GM18868 (cell line): ENCODE measurements at regions not wholly inside any gene's neighbourhood (a gene's known extent, or its start where the extent isn't known, plus 50 kb on each side); places are given as distances from the start of the nearest gene placed in this dataset.

Source experiments
- ATAC-seq: cut with Tn5 transposase; IDR thresholded peaks from one replicate; pipeline ENCODE4 v1.9.1; 2021; ENCODE audit warnings: mild to moderate bottlenecking, moderate library complexity; ENCODE audit not compliant: unreplicated experiment

DNA sequence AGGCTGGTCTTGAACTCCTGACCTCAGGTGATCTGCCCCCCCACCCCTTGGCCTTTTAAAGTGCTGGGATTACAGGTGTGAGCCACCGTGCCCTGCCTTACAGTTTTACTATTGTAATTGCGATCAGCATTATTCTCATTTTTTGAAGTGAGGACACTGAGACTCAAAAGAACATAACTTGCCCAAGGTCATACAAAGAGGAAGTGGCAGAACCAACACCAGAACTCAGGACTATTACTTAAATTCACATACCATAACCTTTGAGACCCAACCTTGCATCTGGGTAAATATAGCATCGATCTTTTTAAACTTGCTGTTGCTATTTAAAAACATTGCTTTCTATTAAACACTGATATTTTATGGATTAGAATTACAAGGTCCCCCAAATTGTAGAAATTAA, 54.2 kb downstream of the FOXI1 start:
- ATAC-seq, result no peak

- ATAC-seq, result peak; percentile 86
Observed at GRCh38 chr5:170161069-170161468, 55.4 kb downstream of the FOXI1 start.

DNA sequence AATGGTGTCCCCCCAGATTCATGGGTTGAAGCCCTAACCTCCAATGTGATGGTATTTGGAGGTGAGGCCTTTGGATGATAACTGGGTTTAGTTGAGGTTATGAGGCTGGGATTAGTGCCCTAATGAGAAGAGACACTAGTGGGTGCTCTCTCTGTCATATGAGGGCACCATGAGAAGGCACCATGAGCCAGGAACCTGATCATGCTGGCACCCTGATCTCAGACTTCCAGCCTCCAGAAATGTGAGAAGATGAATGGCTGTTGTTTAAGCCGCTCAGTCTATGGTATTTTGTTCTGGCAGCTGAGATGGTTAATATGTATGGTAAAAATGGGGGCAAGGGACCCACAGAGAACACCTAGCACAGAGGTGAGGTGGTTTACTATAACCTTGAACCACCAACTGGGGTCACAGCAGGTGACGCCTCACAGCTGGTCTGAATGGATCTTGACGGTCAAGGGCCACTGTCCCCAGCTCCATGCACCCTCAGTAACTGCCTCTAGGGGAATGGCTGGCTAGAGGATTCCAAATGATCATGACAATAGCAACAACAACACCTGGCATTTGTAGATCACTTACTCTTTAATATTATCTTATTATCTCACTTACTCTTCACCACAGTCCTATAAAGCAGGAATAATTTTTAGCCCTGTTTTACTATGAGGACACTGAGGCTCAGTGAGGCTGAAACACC, 57.1 kb downstream of the FOXI1 start:
- no peak for ATAC-seq

- no peak for ATAC-seq
Observed at GRCh38 chr5:170164087-170164486, 58.4 kb downstream of the FOXI1 start.

DNA sequence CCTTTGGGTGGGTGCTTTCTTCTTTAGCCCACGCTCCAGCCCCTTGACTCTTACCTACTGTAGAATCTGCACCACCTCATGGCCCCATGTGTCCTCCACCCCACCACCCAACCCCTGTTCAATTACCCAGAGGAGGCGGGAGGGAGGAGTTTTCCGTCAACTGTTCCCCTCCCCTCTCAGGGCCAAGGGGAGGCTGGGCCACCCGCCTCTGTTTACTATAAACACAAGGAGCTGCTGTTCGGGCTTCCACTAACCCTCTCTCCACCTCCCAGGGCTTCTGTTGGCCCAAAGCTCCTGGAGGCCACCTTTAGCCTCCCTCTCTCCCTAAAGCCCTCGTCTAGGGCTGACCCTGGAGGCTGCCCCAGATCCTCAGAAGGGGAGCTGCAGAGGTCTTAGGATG, 59.2 kb downstream of the FOXI1 start:
- ATAC-seq, result no peak

GRCh38 chr5:170166101-170166500, 60.4 kb downstream of the FOXI1 start:
- no peak for ATAC-seq

DNA sequence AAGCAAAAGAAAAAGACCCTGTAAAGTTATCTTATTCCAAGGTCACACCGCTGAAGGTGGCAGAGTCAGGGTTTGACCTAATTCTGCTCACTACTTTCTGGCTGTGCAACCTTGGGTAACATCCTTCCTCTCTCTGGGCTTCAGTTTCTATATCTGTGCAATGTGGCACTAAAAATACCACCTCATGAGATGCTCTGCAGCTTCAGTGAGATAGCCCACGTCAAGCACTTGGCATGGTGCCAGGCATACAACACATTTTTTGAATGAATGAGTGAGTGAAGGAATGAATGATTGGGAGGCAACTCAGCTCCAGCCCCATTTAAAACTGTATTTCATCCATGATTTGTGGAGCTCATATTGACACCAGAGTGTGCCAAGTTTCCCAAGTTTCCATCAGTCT, 62.3 kb downstream of the FOXI1 start:
- no peak for ATAC-seq

GRCh38 chr5:170168797-170169196, 63.1 kb downstream of the FOXI1 start:
- ATAC-seq, result no peak

DNA sequence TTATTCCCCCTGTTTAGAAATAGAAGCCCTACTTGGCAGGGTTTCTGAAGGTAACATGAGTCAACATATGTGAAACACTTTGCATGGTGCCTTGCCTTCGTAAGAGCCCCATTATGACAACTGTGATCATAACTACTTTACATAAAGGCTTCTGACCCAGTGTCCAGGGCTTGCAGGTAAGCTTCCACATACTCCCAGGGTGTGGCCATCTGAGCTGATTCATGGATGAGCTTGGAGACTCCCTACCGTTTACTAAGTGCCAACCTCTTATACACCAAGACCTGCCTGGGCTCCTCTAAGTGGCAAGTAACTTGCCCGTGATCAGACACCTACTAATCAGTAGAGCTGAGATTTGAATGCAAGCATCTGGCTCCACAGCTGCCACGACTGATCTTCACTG, 62.8 kb upstream of the C5orf58 start:
- ATAC-seq, result no peak

DNA sequence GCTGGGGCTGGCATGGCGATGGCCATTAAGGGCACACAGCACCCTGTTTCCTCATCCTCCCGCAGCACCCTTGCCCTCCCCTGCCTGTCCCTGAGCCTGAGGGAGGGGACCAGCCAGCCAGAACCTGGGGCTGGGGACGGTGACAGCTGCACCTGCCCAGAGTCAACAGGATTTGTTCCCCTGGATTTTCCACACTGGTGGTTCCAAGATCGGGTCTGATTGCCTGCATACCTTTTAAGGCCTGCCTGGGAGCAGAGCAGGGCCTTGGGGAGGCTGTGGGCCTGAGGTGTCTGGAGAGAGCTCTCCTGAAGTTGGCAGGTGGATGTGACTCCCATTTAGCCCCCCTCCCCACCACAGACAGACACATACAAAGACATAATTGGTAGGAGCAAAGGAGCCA, 61.0 kb upstream of the C5orf58 start:
- ATAC-seq, result no peak

- no peak for ATAC-seq
Observed at GRCh38 chr5:170173227-170173626, 59.6 kb upstream of the C5orf58 start.

DNA sequence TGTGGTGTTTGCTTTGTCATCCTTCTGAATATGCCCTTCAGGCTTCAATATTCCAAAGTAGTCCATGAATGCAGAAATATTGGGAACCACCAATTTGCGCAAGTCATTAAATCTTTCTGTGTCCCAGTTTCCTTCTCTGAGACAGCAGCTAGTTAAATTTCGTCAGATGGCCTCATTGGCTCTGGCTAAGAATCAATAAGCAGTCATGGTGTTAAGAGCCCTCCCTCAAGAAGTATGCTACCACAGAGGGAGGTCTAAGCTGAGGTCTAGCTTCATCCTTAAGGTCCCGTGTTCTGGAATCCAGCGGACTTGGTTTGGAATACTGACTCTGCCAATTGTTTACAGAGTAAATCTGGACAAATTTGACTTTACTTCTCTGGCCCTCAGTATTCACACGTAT, 59.1 kb upstream of the C5orf58 start:
- ATAC-seq, result no peak

DNA sequence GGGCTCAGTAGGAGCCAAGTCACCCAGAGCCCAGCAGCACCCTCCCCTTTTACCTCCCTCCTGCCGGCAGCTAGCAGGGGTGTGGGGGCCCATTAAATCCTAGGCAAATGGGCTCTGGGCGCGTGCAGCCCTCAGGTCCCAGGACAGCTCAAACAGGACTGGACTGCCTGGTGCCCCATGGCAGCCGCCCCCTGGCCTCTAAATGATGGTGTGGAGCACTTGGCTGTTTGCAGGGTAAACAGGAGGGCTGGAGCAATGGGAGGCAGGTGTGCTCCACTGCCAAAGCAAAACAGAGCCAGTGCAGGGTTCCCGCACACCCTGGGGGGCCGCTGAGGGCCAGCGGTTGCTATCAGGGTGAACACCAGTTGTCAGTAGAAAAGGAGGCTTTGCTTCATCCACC, 55.9 kb upstream of the C5orf58 start:
- ATAC-seq, result no peak

DNA sequence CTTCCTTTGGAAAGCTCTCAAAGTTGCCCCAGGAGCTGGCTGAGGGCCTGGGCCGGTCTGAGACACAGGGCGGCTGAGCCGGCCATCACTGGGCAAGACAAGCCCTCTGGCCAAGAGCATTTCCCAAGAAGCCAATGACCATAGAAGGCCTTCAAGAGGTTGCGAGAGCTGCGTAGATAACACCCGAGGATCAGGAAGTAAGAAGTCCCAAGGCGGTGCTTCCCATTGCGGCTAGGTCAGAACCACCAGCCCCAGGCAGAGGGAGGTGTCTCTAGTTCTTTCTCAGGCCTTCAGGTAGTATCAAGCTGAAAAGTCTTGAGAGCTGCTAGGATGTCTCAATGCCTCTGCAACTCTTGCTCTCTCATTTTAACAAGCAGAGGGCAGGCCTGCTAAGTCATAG, 54.0 kb upstream of the C5orf58 start:
- ATAC-seq, result no peak

GRCh38 chr5:170179626-170180025, 53.2 kb upstream of the C5orf58 start:
- ATAC-seq, result no peak

GRCh38 chr5:170181902-170182301, 50.9 kb upstream of the C5orf58 start:
- ATAC-seq, result no peak

DNA sequence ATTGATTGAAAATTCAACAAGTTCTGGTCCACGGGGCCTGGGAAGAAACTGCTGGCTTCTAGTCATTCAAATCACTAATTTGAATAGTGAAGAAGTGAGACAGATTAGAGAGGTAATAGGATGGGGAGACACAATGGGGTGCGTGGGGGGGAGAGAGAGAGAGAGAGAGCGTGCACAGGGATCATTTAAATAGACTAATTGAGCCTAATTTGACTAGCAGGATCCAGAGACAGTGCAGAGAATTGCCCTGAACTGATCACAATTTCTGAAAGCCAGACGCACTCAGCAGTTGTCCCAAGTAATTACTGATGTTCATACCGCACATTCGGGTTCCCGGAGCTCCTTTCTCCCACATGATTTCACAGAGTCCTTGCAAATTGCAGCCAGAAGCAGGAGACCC, 50.3 kb upstream of the C5orf58 start:
- ATAC-seq, result no peak
